IMR-90 (cell line): ENCODE measurements at regions not wholly inside any gene's neighbourhood (a gene's known extent, or its start where the extent isn't known, plus 50 kb on each side); places are given as distances from the start of the nearest gene placed in this dataset.

ENCODE experiments used
- ATAC-seq: fragments of 200-7000 bp; cut with Tn5 transposase; 2 replicates; pipeline ENCODE4 v1.9.1; 2020; ENCODE audit warnings: low read depth, mild to moderate bottlenecking, moderate library complexity
- BruUV-seq: library from RNA; stranded (reverse); fragments of 400-500 nt; replicated peaks from 2 replicates; lab custom pipeline; 2021; lab: Mats Ljungman, UMichigan
- CTCF ChIA-PET: fragments of 300-600 bp; formaldehyde crosslinking; extraction: SDS; loops from one replicate; lab custom pipeline; 2021; ENCODE audit warnings: antibody characterized with exemption; lab: Yijun Ruan, JAX
- POLR2A ChIA-PET: fragments of 300-600 bp; sonication (Branson Sonifier 250); formaldehyde crosslinking; loops from one replicate; lab custom pipeline; 2022; ENCODE audit warnings: antibody characterized with exemption; ENCODE audit not compliant: unreplicated experiment; lab: Charles Lee
- DNase-seq: peaks from one replicate; pipeline ENCODE4 v3.0.0; 2013
- H2AFZ ChIP-seq: replicated peaks from 2 replicates; pipeline ENCODE3; 2013; ENCODE audit warnings: low read length, mild to moderate bottlenecking; ENCODE audit not compliant: poor library complexity
- H2AK5ac ChIP-seq: 2 replicates; pipeline ENCODE4 v1.6.1; 2013; ENCODE audit warnings: low read depth, low read length, inconsistent platforms
- H2AK9ac ChIP-seq: replicated peaks from 2 replicates; pipeline ENCODE3; 2013; ENCODE audit warnings: mild to moderate bottlenecking, low read depth, low read length, moderate library complexity; ENCODE audit not compliant: poor library complexity
- H2BK120ac ChIP-seq: 2 replicates; pipeline ENCODE4 v1.6.1; 2013; ENCODE audit warnings: low read depth, low read length, inconsistent platforms
- H2BK15ac ChIP-seq: 3 replicates; pipeline ENCODE4 v1.6.1; 2013; ENCODE audit warnings: low read depth, low read length, inconsistent platforms
- H2BK20ac ChIP-seq: 2 replicates; pipeline ENCODE4 v1.6.1; 2013; ENCODE audit warnings: low read depth, mild to moderate bottlenecking, inconsistent platforms, low read length, moderate library complexity
- H2BK5ac ChIP-seq: 2 replicates; pipeline ENCODE4 v1.6.1; 2013; ENCODE audit warnings: mild to moderate bottlenecking, low read depth, low read length, inconsistent platforms; ENCODE audit not compliant: poor library complexity, severe bottlenecking
- H3K14ac ChIP-seq: replicated peaks from 2 replicates; pipeline ENCODE4 v1.6.1; 2013; ENCODE audit warnings: low read depth, low read length, inconsistent platforms
- H3K18ac ChIP-seq: 2 replicates; pipeline ENCODE4 v1.6.1; 2013; ENCODE audit warnings: low read depth, low read length, control low read depth
- H3K23ac ChIP-seq: 2 replicates; pipeline ENCODE4 v1.6.1; 2013; ENCODE audit warnings: low read depth, low read length, inconsistent platforms
- H3K27ac ChIP-seq: 2 replicates; pipeline ENCODE4 v1.5.1; 2013; ENCODE audit warnings: mild to moderate bottlenecking, control low read depth, low read length; ENCODE audit not compliant: insufficient read depth
- H3K27me3 ChIP-seq: 2 replicates; pipeline ENCODE4 v1.6.1; 2013; ENCODE audit warnings: low read length; ENCODE audit not compliant: control insufficient read depth, insufficient read depth
- H3K36me3 ChIP-seq: 2 replicates; pipeline ENCODE4 v1.6.1; 2013; ENCODE audit warnings: low read length, mixed read lengths; ENCODE audit not compliant: control insufficient read depth, insufficient read depth
- H3K4ac ChIP-seq: 2 replicates; pipeline ENCODE4 v1.6.1; 2013; ENCODE audit warnings: low read depth, low read length, inconsistent platforms
- H3K4me1 ChIP-seq: 2 replicates; pipeline ENCODE4 v1.6.1; 2013; ENCODE audit warnings: low read length, mixed read lengths; ENCODE audit not compliant: control insufficient read depth, insufficient read depth
- H3K4me2 ChIP-seq: 2 replicates; pipeline ENCODE4 v1.6.1; 2013; ENCODE audit warnings: low read depth, mild to moderate bottlenecking, control low read depth, low read length, moderate library complexity
- H3K4me3 ChIP-seq: 2 replicates; pipeline ENCODE4 v1.5.1; 2013; ENCODE audit warnings: low read depth, mild to moderate bottlenecking, control low read depth, low read length, moderate library complexity; ENCODE audit not compliant: insufficient read depth
- H3K56ac ChIP-seq: 2 replicates; pipeline ENCODE4 v1.6.1; 2013; ENCODE audit warnings: low read length, inconsistent platforms; ENCODE audit not compliant: insufficient read depth; ENCODE audit errors: extremely low read depth
- H3K79me1 ChIP-seq, 2 experiments: 2 replicates each; pipeline ENCODE4 v1.6.1; 2013; ENCODE audit warnings: low read length in 2 of 2, inconsistent platforms in 1 of 2, low read depth in 1 of 2
- H3K9ac ChIP-seq: 2 replicates; pipeline ENCODE4 v1.6.1; 2013; ENCODE audit warnings: low read depth, low read length, control low read depth
- H3K9me1 ChIP-seq: 2 replicates; pipeline ENCODE4 v1.6.1; 2013; ENCODE audit warnings: low read length, inconsistent platforms; ENCODE audit not compliant: insufficient read depth
- H3K9me3 ChIP-seq: 2 replicates; pipeline ENCODE4 v1.6.1; 2013; ENCODE audit warnings: low read length; ENCODE audit not compliant: control insufficient read depth, insufficient read depth
- H4K20me1 ChIP-seq: 2 replicates; pipeline ENCODE4 v1.6.1; 2013; ENCODE audit warnings: low read length, inconsistent platforms; ENCODE audit not compliant: insufficient read depth
- H4K5ac ChIP-seq: 2 replicates; pipeline ENCODE4 v1.6.1; 2013; ENCODE audit warnings: mild to moderate bottlenecking, low read depth, low read length, control low read depth
- H4K8ac ChIP-seq, 2 experiments: 2 replicates each; pipeline ENCODE4 v1.6.1; 2013; ENCODE audit warnings: low read depth in 2 of 2, low read length in 2 of 2, control low read depth in 1 of 2, inconsistent platforms in 1 of 2
- H4K91ac ChIP-seq: 2 replicates; pipeline ENCODE4 v1.6.1; 2013; ENCODE audit warnings: low read depth, low read length, inconsistent platforms; ENCODE audit not compliant: insufficient read depth
- BHLHE40 ChIP-seq: fragments of 150-350 bp; IDR thresholded peaks from 2 replicates; pipeline ENCODE4 v1.6.1; 2016; ENCODE audit warnings: mild to moderate bottlenecking, low read depth, low read length
- CEBPB ChIP-seq: IDR thresholded peaks from 2 replicates; pipeline ENCODE4 v1.6.1; 2012; ENCODE audit warnings: low read depth, low read length, improper control_type of control experiment
- CHD1 ChIP-seq: IDR thresholded peaks from 2 replicates; pipeline ENCODE4 v1.6.1; 2012; ENCODE audit warnings: low read depth, low read length, improper control_type of control experiment
- CTCF ChIP-seq: conservative IDR thresholded peaks from 2 replicates; pipeline ENCODE4 v1.5.1; 2012; ENCODE audit warnings: mild to moderate bottlenecking, low read depth, low read length, improper control_type of control experiment
- ELK1 ChIP-seq: fragments of 150-350 bp; IDR thresholded peaks from 2 replicates; pipeline ENCODE4 v1.6.1; 2016; ENCODE audit warnings: low read depth, mild to moderate bottlenecking, low read length, moderate library complexity, borderline replicate concordance
- FOS ChIP-seq: fragments of 150-350 bp; IDR thresholded peaks from 2 replicates; pipeline ENCODE4 v1.6.1; 2016; ENCODE audit warnings: low read depth, low read length
- MAFK ChIP-seq: IDR thresholded peaks from 2 replicates; pipeline ENCODE4 v1.6.1; 2012; ENCODE audit warnings: low read depth, low read length, improper control_type of control experiment
- MAZ ChIP-seq: IDR thresholded peaks from 2 replicates; pipeline ENCODE4 v1.6.1; 2012; ENCODE audit warnings: low read depth, mild to moderate bottlenecking, low read length, improper control_type of control experiment, moderate library complexity, borderline replicate concordance
- MXI1 ChIP-seq: IDR thresholded peaks from 2 replicates; pipeline ENCODE4 v1.6.1; 2012; ENCODE audit warnings: low read depth, mild to moderate bottlenecking, low read length, moderate library complexity, borderline replicate concordance
- NFE2L2 ChIP-seq: fragments of 150-350 bp; IDR thresholded peaks from 2 replicates; pipeline ENCODE4 v1.6.1; 2016; ENCODE audit warnings: low read depth, mild to moderate bottlenecking, low read length
- POLR2A ChIP-seq: IDR thresholded peaks from 2 replicates; pipeline ENCODE4 v1.6.1; 2012; ENCODE audit warnings: mild to moderate bottlenecking, low read depth, low read length
- RAD21 ChIP-seq: IDR thresholded peaks from 2 replicates; pipeline ENCODE4 v1.6.1; 2012; ENCODE audit warnings: low read length, improper control_type of control experiment
- RCOR1 ChIP-seq: IDR thresholded peaks from 2 replicates; pipeline ENCODE4 v1.6.1; 2012; ENCODE audit warnings: mild to moderate bottlenecking, low read length, improper control_type of control experiment; ENCODE audit not compliant: insufficient replicate concordance
- RFX5 ChIP-seq: IDR thresholded peaks from 2 replicates; pipeline ENCODE4 v1.8.0; 2012; ENCODE audit warnings: low read depth, mild to moderate bottlenecking, low read length, moderate library complexity
- SMC3 ChIP-seq: fragments of 150-350 bp; IDR thresholded peaks from 2 replicates; pipeline ENCODE4 v1.6.1; 2016; ENCODE audit warnings: low read depth, mild to moderate bottlenecking, antibody characterized with exemption, low read length, moderate library complexity
- USF2 ChIP-seq: fragments of 150-350 bp; IDR thresholded peaks from 2 replicates; pipeline ENCODE4 v1.6.1; 2017; ENCODE audit warnings: mild to moderate bottlenecking, antibody characterized with exemption, low read length, low read depth
- WGBS, 2 experiments: methylation state at CpG; one replicate each; pipeline versions ENCODE4 v1.1.5 to v1.1.7; 2013; ENCODE audit warnings: missing lambda C conversion rate in 2 of 2; ENCODE audit not compliant: insufficient read length in 1 of 2; ENCODE audit errors: extremely low coverage in 2 of 2; 5-methylcytosine and 5-hydroxymethylcytosine counted together
- dilution Hi-C: fragments of 300-500 bp; cut with HindIII; formaldehyde crosslinking; loops from one replicate; pipeline ENCODE4 v1.14.3; 2018; ENCODE audit warnings: low sequenced_read_pairs; ENCODE audit not compliant: unreplicated experiment
- in situ Hi-C: fragments of 300-500 bp; cut with MboI; formaldehyde crosslinking; loops from 3 replicates; pipeline ENCODE4 v1.14.3; 2019; ENCODE audit warnings: low sequenced_read_pairs, inconsistent platforms, mixed read lengths
- intact Hi-C: fragments of 100-400 bp; cut with micrococcal nuclease; formaldehyde crosslinking; loops from 2 replicates; pipeline ENCODE4 v1.10.0; 2022

GRCh38 chr1:201675143-201675542, 136.2 kb downstream of the NAV1 start:
- Histone ChIP-seq H4K91ac (no peak overlapping the region), H3K36me3 (peaks cover 2% of the 10 kb centered on the region; the same call in 1 of the 2 replicates), H3K4me2 (no peak overlapping the region), H3K79me1 (peaks cover 38 to 96% of the 10 kb centered on the region in 2 experiments), H2BK20ac (no peak overlapping the region), H2AFZ (no peak overlapping the region), H3K23ac (no peak overlapping the region), H2AK5ac (peak overlapping the region; percentile 10; the same call in 1 of the 2 replicates), H4K8ac (no peak overlapping the region), H2BK5ac (peak overlapping the region; percentile 18), H2BK120ac (no peak overlapping the region), H3K9ac (no peak overlapping the region), H3K27ac (no peak overlapping the region), H4K20me1 (peaks cover 99% of the 10 kb centered on the region), H3K4me3 (no peak overlapping the region), H2AK9ac (peak overlapping the region; percentile 55), H3K9me1 (peaks cover 52% of the 10 kb centered on the region), H3K4me1 (peaks cover 37% of the 10 kb centered on the region), H3K9me3 (no peaks in the 10 kb centered on the region), H3K56ac (no peak overlapping the region), H4K5ac (no peak overlapping the region), H3K18ac (no peak overlapping the region), H3K27me3 (no peaks in the 10 kb centered on the region), H3K14ac (peak overlapping the region; percentile 57; the same call in 1 of the 2 replicates), H3K4ac (0 out of 2 replicates have a peak overlapping the region, but pooled peaks have one; percentile 11), H2BK15ac (no peak overlapping the region)
- DNase-seq (no peak), ATAC-seq (no peak)
- dilution Hi-C loops: no loop called here
- CTCF ChIA-PET: no interaction called here
- in situ Hi-C loops: no loop called here
- 80% methylated on average over 1 of the region's 5 CpGs; no CpG with 5 or more reads in 1 of the 2 experiments for WGBS, 2 experiments
- POLR2A ChIA-PET: no interaction called here
- BruUV-seq: no TSS peak
- no peak for TF ChIP-seq CTCF
- no peak for TF ChIP-seq ELK1
- TF ChIP-seq RCOR1: no peak
- no peak for TF ChIP-seq SMC3
- no peak for TF ChIP-seq BHLHE40
- TF ChIP-seq MAFK: no peak
- TF ChIP-seq RFX5: no peak
- TF ChIP-seq CHD1: no peak
- no peak for TF ChIP-seq USF2
- TF ChIP-seq FOS: no peak
- no peak for TF ChIP-seq POLR2A
- no peak for TF ChIP-seq NFE2L2
- TF ChIP-seq MAZ: no peak
- TF ChIP-seq RAD21: no peak
- no peak for TF ChIP-seq CEBPB
- no peak for TF ChIP-seq MXI1
- intact Hi-C loops: no loop called here
